Mucosa of gallbladder (tissue), 1 donor: ENCODE measurements at regions not wholly inside any gene's neighbourhood (a gene's known extent, or its start where the extent isn't known, plus 50 kb on each side); places are given as distances from the start of the nearest gene placed in this dataset.
"Not testable (repeated sequence)": the region's sequence is repeated elsewhere in the genome, so short reads cannot be mapped to it uniquely, and the experiment has no call there.

Experiments used
- DNase-seq: peaks from one replicate; pipeline ENCODE4 v3.0.0-alpha.2; 2020; ENCODE audit warnings: low spot score
- donor health status: DM: no; HTN: no; CAD: no.

GRCh38 chr1:68780919-68781318, 284.0 kb upstream of the DEPDC1 start:
- no peak for DNase-seq

GRCh38 chr1:68782890-68783289, 286.0 kb upstream of the DEPDC1 start:
- no peak for DNase-seq

DNA sequence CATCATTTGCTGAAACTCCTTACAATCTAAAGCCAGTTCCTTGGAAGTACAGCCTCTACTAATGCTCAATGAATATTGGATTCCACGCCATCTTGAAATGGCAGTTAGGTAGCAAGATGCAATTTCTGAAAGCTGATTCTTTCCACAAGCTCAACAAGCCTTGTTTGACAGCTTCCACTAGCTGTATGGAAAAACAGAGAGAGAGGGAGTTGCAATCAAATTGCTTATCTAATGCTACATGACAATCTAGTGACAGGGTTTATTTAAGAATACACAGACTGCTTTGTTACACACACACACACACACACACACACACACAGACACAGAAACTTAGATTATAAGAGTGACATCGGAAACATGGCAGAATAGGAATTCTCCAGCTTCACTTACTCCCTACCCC, 288.4 kb upstream of the DEPDC1 start:
- no peak for DNase-seq

DNA sequence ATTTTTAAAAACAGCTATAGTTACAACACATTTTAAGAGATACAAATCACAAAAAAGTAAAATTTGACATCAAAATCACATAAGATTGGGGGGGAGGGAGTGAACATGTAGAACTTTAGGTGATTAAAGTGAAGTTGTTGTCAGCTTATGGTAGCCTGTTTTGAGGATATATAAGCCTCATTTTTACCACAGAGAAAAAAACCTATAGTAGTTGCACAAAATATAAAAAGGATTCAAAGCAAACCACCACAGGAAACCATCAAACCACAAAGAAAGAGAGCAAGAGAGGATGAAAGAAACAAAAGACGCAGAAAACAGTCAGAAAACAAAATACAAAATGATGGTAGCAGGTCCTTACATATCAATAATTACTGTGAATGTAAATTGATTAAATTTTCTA, 291.9 kb upstream of the DEPDC1 start:
- DNase-seq, result no peak

DNA sequence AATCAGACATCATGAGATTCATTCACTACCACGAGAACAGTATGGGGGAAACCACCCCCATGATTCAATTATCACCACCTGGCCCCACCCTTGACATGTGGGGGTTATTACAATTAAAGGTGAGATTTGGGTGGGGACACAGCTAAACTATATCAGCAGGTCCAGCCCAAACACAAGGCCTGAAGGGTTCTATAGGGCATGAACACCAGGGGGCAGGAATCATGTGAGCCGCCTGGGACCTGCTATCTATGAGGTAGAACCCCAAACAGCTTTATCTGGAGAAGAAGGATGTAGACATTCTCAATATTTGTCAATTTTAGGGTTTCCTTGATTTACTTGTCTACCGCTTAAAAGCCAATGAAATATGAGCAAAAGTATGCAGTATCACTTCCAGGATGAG, 294.9 kb upstream of the DEPDC1 start:
- no peak for DNase-seq

DNA sequence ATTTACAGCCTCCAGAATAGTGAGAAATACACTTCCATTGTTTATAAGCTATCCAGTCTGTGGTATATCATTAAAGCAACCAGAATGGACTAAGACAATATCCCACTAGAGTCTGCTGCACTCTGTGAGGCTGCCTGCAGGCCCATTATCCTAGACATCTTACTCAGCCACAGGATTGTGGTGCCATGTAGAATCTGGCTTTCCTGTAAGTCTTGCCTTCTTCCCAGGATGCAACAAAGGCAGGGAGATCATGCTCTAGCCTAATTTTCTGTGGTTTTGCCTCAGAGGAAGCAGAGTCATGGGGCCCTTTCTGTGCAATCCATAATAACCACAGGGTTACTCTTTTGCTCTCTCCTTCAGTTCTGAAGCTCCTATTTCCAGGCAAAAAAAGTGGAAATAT, 299.1 kb upstream of the DEPDC1 start:
- DNase-seq, result no peak

DNA sequence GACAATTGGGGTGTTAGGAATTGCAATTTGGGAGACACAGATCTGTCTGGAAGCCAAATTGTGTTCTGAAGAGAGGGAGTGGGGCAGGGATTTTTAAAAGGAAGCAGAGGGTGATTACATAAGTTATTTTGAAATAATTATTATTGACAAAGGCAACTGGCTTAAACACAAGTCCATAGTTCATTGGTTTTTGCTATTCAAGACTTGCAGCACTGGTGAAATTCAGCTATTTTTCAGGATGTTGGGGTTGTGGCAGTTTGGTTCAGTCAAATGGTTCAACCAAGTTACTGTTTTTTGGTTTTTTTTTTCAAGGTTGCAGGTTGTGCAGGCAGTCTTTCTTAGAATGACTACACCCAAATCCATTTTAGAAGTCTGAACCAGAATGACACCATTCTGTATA, 300.0 kb upstream of the DEPDC1 start:
- no peak for DNase-seq

DNA sequence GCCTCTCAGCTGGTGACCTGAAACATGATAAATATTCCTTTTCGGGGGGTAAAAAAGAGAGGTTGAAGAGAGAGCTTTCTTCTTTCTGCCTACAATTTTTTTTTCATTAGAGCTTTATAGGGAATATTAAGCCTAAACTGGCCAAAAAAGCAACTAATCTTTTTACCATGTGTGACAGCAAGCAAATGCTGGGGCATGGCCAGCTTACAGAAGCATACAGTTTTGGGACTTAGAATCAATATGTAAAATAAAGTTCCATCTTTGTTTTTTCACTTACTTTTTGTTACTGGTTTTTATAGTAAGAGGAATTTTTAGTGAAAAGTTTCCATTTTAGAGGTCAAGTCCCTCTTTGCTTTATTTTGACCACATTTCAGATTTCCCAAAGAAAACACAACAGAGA, 301.2 kb upstream of the DEPDC1 start:
- no peak for DNase-seq

GRCh38 chr1:68799096-68799495, 302.2 kb upstream of the DEPDC1 start:
- no peak for DNase-seq

- no peak for DNase-seq
These were observed 303.3 kb upstream of the DEPDC1 start for GRCh38 chr1:68800182-68800581.

DNA sequence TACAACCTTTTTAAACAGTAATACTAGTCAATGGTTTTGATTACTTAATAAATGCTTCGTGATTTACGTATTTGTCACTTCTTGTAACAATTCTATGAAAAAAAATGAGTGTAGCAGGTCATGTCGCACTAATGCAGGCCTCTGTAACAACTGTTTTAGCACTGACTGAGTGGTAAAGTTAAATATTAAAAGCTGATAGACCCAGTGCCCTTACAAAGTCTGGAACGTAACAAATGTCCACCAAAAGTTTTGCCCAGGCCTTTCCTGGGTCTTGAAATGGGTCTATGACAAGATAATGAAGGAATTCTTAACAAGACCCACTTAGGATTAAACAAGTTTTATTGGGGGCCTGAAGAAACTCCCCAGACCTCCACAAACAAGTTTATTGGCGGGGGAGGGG, 304.6 kb upstream of the DEPDC1 start:
- no peak for DNase-seq

GRCh38 chr1:68805097-68805641, 308.3 kb upstream of the DEPDC1 start:
- DNase-seq, result no peak

DNA sequence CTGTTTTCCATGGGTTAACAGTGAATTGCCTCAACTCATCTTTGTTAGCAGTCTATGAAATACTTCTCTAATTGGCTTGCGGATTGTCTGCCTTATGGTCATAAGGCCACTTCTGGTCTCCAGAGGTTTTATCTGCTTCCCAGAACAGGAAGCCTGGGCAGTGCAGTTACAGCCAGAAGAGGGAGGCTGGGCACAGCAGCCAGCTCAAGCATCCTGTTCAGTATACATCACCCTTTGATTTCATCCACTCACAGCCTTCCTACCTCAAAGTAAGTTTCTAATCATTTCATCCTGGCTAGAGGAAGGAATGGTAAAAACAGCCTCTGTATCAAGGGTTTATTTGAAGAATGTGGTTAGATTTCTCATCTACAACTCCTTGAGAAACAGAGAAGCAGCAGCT, 311.5 kb upstream of the DEPDC1 start:
- no peak for DNase-seq

DNA sequence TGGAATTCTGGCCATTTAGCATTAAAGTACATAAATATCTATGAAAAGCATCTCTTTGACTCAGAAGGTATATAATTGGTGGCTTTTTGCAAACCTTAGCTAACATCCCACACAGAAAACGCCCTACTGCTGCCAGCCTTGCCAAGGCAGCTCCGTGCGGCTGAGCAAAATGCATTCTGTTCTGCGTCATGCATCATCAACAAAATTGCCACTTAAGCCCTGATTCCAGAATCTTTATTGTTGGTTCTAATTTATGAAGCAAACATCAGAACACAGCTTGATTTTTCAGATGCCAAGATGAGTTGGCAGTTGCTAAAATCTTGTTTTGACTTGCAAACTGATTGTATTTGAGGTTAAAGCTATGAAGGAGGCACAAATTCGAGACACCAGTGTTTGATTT, 314.9 kb upstream of the DEPDC1 start:
- DNase-seq, result no peak

DNA sequence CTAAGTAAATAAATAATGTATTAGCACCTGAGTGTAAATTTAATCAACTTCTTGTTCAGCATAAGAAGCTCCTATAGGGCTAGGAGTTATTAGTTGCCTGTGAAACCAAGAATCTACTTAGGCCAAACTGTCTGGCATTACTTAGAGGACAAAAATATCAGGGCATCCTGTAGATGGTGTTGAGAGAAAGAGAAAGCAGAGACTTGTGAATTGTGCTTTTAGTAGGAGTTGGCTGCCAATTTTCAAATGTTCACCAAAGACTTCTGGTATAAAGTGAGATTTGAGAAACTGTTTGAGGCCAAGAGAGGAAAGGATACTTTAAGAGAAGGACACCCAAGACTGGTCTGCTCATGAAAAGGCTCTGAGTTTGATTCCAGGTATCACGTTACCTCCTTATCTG, 315.5 kb upstream of the DEPDC1 start:
- DNase-seq, result no peak

GRCh38 chr1:68814067-68814466, 317.2 kb upstream of the DEPDC1 start:
- DNase-seq, result no peak

- DNase-seq, result no peak
These were observed 318.8 kb upstream of the DEPDC1 start for GRCh38 chr1:68815632-68816031.

GRCh38 chr1:68817505-68818210, 320.8 kb upstream of the DEPDC1 start:
- DNase-seq, result not testable (repeated sequence)

- DNase-seq, result no peak
These were observed 322.4 kb upstream of the DEPDC1 start for GRCh38 chr1:68819190-68819829.

- DNase-seq, result no peak
These were observed 323.3 kb upstream of the DEPDC1 start for GRCh38 chr1:68820151-68820550.

DNA sequence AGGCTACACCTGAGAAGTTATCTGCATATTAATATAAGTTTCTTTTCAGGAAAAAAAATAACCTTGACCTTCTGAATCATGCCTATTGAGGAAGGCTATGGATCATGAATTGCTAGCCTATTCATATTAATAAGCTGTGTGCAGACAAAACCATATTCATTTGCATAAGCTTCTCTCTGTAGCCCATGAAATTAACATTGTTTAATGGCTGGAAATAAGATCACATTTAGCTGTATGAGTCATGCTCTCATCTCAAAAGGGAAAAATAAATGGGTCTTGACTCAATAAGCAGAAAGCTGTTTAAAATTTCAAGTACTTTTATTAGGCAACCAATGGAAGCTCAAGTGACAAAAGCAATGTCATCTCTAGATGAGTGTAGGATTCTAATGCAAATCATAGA, 330.0 kb upstream of the DEPDC1 start:
- DNase-seq, result no peak

GRCh38 chr1:68827261-68827660, 330.4 kb upstream of the DEPDC1 start:
- DNase-seq, result no peak

- no peak for DNase-seq
These were observed 331.1 kb upstream of the DEPDC1 start for GRCh38 chr1:68828013-68828412.

DNA sequence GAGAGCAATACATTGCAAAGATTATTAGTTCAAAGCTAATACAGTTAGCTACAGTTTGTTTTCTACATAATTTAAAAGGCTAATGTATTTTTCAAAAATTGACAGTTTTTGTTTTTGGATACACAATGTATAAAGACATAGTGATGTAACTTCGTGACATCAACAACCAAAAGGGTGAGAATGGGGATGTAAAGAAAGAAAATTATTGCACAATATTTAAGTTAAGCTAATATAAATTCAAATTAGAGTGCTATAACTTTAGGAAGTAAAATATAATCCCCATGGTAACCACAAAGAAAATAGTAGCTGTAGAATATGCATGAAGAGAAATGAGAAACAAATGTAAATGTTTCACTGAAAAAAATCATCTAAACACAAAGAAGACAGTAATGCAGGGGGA, 334.4 kb upstream of the DEPDC1 start:
- DNase-seq, result no peak
